NB4 (cell line): ENCODE measurements at regions not wholly inside any gene's neighbourhood (a gene's known extent, or its start where the extent isn't known, plus 50 kb on each side); places are given as distances from the start of the nearest gene placed in this dataset.
A peak's percentile ranks its signal among the peaks of the same experiment; 100 is the strongest.
"Not testable (repeated sequence)": the region's sequence is repeated elsewhere in the genome, so short reads cannot be mapped to it uniquely, and the experiment has no call there.

ENCODE experiments used
- DNase-seq: peaks from one replicate; pipeline ENCODE4 v3.0.0; 2010; ENCODE audit warnings: low read depth
- H3K4me3 ChIP-seq: one replicate; pipeline ENCODE4 v1.5.1; 2011; ENCODE audit warnings: mild to moderate bottlenecking, low read depth, low read length, moderate library complexity
- CTCF ChIP-seq: IDR thresholded peaks from one replicate; pipeline ENCODE4 v1.5.1; 2012; ENCODE audit warnings: low read depth, low read length
- MAX ChIP-seq: IDR thresholded peaks from 2 replicates; pipeline ENCODE4 v1.6.1; 2011; ENCODE audit warnings: low read depth, low read length
- MYC ChIP-seq: IDR thresholded peaks from 2 replicates; pipeline ENCODE4 v1.6.1; 2011; ENCODE audit warnings: low read depth, low read length
- POLR2A ChIP-seq: IDR thresholded peaks from 2 replicates; pipeline ENCODE4 v1.6.1; 2011; ENCODE audit warnings: mild to moderate bottlenecking; ENCODE audit not compliant: insufficient read length; ENCODE audit errors: extremely low read depth

GRCh38 chr13:111058796-111059506, 56.2 kb upstream of the ARHGEF7 start:
- TF ChIP-seq CTCF = no peak
- TF ChIP-seq POLR2A = no peak
- no peak for TF ChIP-seq MAX
- TF ChIP-seq MYC = no peak
- H3K4me3 ChIP-seq = no peak overlapping the region
- no peak for DNase-seq

GRCh38 chr13:111058339-111058738, 56.8 kb upstream of the ARHGEF7 start:
- H3K4me3 ChIP-seq, DNase-seq: not testable (repeated sequence)

GRCh38 chr13:111051726-111052232, 63.3 kb upstream of the ARHGEF7 start:
- DNase-seq, H3K4me3 ChIP-seq: not testable (repeated sequence)

- TF ChIP-seq MAX (0 out of 2 replicates have a peak, but pooled peaks have one; percentile 12), POLR2A (no peak), CTCF (no peak), MYC (no peak)
- no peak overlapping the region for H3K4me3 ChIP-seq
- DNase-seq = no peak
These were observed 63.9 kb upstream of the ARHGEF7 start for GRCh38 chr13:111051041-111051725.

- no peak for DNase-seq
- H3K4me3 ChIP-seq = no peak overlapping the region
- no peak for TF ChIP-seq MAX
- TF ChIP-seq MYC = no peak
- no peak for TF ChIP-seq CTCF
- TF ChIP-seq POLR2A = no peak
These were observed 64.6 kb upstream of the ARHGEF7 start for GRCh38 chr13:111050539-111050879.

DNA sequence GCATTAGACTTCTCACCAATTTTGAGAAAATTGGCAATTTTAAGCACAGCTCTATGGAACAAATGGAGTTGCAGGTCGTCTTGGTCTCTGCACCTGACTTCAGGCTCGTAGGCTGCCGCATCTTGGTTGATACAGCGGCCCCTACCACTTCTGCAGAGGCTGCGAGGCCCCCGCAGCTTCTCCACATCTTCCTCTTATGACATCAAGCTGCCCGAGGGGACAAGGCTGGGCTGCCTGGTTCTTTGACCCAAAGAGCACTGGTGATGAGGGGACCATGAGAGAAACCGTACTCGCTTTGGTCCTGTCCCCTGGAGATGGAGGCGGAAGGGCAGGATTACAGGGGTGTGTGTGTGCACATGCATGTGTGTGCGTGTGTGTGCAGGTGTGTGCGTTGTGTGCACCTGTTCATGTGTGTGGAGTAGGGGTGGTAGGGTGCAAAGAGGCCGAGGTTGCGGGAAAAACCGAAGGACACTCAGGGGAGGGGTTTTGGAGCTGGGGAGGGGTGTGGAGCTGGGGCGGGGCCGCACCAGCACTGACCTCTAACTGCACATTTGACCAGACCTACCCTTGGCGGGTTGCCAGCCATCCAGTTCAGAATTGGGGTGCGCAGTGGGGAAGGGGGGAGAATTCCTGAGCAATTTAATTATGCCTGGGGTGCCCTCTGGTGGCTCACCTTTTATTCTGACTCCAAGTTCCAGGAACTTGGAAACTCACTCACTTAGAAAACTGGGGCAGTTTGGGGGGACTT, 65.1 kb upstream of the ARHGEF7 start:
- TF ChIP-seq CTCF (peak; percentile 32), MYC (no peak)
- H3K4me3 ChIP-seq = no peak overlapping the region
- DNase-seq = peak; percentile 28
